ENCODE measurements at regions not wholly inside any gene's neighbourhood (a gene's known extent, or its start where the extent isn't known, plus 50 kb on each side); places are given as distances from the start of the nearest gene placed in this dataset.
"Not testable (repeated sequence)": the region's sequence is repeated elsewhere in the genome, so short reads cannot be mapped to it uniquely, and the experiment has no call there.

- not testable (repeated sequence) for DNase-seq
Measured at GRCh38 chr13:33418224-33418953, 132.8 kb upstream of the STARD13 start.

- not testable (repeated sequence) for DNase-seq
Measured at GRCh38 chr13:33420117-33420516, 134.6 kb upstream of the STARD13 start.

GRCh38 chr13:33426131-33426530 lies 140.6 kb upstream of the STARD13 start:
- no peak for DNase-seq

- no peak for DNase-seq
Measured at GRCh38 chr13:33433316-33433715, 147.8 kb upstream of the STARD13 start.

- DNase-seq: no peak
Measured at GRCh38 chr13:33434676-33435075, 149.1 kb upstream of the STARD13 start.

GRCh38 chr13:33435207-33435606 lies 149.7 kb upstream of the STARD13 start:
- no peak for DNase-seq

GRCh38 chr13:33438918-33439317 lies 153.4 kb upstream of the STARD13 start:
- no peak for DNase-seq

- DNase-seq: no peak
Measured at GRCh38 chr13:33441015-33441414, 155.5 kb upstream of the STARD13 start.

GRCh38 chr13:33445024-33445423 lies 159.5 kb upstream of the STARD13 start:
- DNase-seq: no peak

GRCh38 chr13:33445476-33445875 lies 159.9 kb upstream of the STARD13 start:
- DNase-seq: no peak

GRCh38 chr13:33446821-33447725 lies 161.5 kb upstream of the STARD13 start:
- peak; percentile 24 for DNase-seq

- DNase-seq: no peak
Measured at GRCh38 chr13:33448889-33449288, 163.3 kb upstream of the STARD13 start.

GRCh38 chr13:33450956-33451709 lies 165.6 kb upstream of the STARD13 start:
- DNase-seq: no peak

GRCh38 chr13:33452873-33453517 lies 167.4 kb upstream of the STARD13 start:
- DNase-seq: no peak

GRCh38 chr13:33453936-33454335 lies 168.4 kb upstream of the STARD13 start:
- peak; percentile 34 for DNase-seq

- DNase-seq: peak; percentile 34
Measured at GRCh38 chr13:33454844-33455705, 169.5 kb upstream of the STARD13 start.

GRCh38 chr13:33459702-33460101 lies 174.1 kb upstream of the STARD13 start:
- no peak for DNase-seq

- no peak for DNase-seq
Measured at GRCh38 chr13:33462109-33462508, 176.6 kb upstream of the STARD13 start.

GRCh38 chr13:33464345-33464744 lies 178.8 kb upstream of the STARD13 start:
- no peak for DNase-seq

GRCh38 chr13:33466262-33466661 lies 180.7 kb upstream of the STARD13 start:
- DNase-seq: no peak

GRCh38 chr13:33467556-33467955 lies 182.0 kb upstream of the STARD13 start:
- no peak for DNase-seq

GRCh38 chr13:33471204-33471603 lies 185.6 kb upstream of the STARD13 start:
- no peak for DNase-seq
